NT2/D1 (cell line): ENCODE measurements at regions not wholly inside any gene's neighbourhood (a gene's known extent, or its start where the extent isn't known, plus 50 kb on each side); places are given as distances from the start of the nearest gene placed in this dataset.

Experiments used
- SUZ12 ChIP-seq: IDR thresholded peaks from 2 replicates; pipeline ENCODE4 v1.6.1; 2011; ENCODE audit not compliant: insufficient read length, insufficient read depth; ENCODE audit errors: extremely low read depth
- YY1 ChIP-seq: IDR thresholded peaks from 2 replicates; pipeline ENCODE4 v1.6.1; 2011; ENCODE audit not compliant: insufficient read length, insufficient read depth
- ZNF274 ChIP-seq: IDR thresholded peaks from 2 replicates; pipeline ENCODE4 v1.6.1; 2011; ENCODE audit warnings: mild to moderate bottlenecking, low read depth, low read length

DNA sequence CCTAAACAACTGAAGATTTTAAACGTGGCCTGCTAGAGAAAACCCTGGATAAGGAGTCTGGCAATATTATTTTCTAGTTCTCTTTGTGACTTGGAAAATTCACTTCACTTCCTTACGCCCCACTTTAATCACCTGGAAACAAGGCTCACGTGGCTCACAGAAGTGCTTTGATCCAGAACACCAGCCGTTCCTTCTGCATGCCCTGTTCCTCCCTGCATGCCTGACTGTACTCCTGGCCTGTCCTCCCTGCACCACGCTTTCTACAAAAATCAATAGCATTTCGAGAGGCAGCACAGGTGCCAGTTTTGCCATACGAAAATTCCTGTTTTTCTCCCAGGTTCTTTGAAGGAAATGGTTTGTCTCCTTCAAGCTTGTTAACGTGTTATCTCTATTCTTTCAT, 474.2 kb upstream of the RGMA start:
- TF ChIP-seq ZNF274 = no peak
- TF ChIP-seq SUZ12 = no peak
- TF ChIP-seq YY1 = no peak
